ENCODE measurements at regions not wholly inside any gene's neighbourhood (a gene's known extent, or its start where the extent isn't known, plus 50 kb on each side); places are given as distances from the start of the nearest gene placed in this dataset.

DNA sequence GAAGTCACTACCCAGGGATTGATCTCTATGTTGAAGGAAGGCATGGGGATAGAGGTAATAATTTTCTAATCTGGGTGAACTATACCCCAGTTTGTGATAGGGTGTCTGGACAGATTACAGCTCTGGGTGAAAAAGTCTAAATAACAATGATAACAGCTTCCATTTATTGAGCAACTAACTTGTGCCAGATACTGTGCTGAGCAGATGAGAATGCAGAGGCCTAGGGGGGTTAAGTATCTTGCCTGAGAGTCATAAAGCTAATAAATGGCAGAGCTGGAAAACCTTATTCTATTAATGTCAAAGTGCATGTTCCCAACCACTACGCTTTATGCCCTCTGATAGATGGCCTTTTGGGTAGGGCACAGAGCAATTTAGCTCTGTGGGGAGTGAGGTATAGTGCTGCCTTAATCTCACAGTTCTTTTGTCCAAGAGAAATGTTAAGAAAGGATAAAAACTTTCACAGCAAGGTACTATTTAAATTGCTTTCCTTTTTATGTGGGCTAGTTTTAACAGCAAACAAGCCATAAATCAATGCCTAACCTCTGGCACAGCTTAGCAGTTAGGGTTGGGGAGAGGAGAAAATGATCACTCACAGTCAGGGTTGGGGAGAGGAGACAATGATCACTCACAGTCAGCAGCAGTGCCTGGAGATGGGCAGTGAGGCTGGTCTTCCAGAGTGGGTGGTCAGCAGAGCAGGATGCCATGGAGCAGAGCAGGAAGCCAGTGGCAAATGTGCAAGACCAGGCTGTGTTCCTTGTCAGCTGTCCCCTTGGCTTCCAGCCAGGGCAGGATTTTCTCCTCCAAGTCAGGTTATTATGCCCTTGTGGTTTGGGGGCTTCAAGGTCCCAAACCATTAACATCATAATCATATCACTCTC lies 187.0 kb downstream of the CARTPT start:
- Mint-ChIP-seq H3K27me3 (ENCODE audit: low read depth in 2 of 2) (peaks cover 8 to 15% of the 10 kb centered on the region in 2 donors), H3K9me3 (peaks cover 0 to 2% of the 10 kb centered on the region in 2 donors), H3K27ac (no peak overlapping the region), H3K4me3 (no peak overlapping the region), H3K4me1 (no peaks in the 10 kb centered on the region), H3K36me3 (no peaks in the 10 kb centered on the region)
- no peaks in the 10 kb centered on the region for H3K9me3 ChIP-seq (ENCODE audit: control insufficient read depth, insufficient read depth, low read length)
- H3K4me1 ChIP-seq (ENCODE audit: control insufficient read depth, insufficient read depth, low read length) = no peaks in the 10 kb centered on the region
- 88% methylated on average over 1 of the region's 1 CpG for WGBS (ENCODE audit: insufficient coverage)
- intact Hi-C loops (cut with micrococcal nuclease) = no loop called here
- H3K27ac ChIP-seq (ENCODE audit: low read length) = no peak overlapping the region
- TF ChIP-seq, protein P1, sequence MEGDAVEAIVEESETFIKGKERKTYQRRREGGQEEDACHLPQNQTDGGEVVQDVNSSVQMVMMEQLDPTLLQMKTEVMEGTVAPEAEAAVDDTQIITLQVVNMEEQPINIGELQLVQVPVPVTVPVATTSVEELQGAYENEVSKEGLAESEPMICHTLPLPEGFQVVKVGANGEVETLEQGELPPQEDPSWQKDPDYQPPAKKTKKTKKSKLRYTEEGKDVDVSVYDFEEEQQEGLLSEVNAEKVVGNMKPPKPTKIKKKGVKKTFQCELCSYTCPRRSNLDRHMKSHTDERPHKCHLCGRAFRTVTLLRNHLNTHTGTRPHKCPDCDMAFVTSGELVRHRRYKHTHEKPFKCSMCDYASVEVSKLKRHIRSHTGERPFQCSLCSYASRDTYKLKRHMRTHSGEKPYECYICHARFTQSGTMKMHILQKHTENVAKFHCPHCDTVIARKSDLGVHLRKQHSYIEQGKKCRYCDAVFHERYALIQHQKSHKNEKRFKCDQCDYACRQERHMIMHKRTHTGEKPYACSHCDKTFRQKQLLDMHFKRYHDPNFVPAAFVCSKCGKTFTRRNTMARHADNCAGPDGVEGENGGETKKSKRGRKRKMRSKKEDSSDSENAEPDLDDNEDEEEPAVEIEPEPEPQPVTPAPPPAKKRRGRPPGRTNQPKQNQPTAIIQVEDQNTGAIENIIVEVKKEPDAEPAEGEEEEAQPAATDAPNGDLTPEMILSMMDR (IDR thresholded peaks at IDR 0.05) = no peak
- no peak overlapping the region for H3K4me3 ChIP-seq (ENCODE audit: low read length)
- no peaks in the 10 kb centered on the region for H3K36me3 ChIP-seq (ENCODE audit: control insufficient read depth, insufficient read depth, low read length)
- ATAC-seq (no peak), DNase-seq (no peak)
- H3K27me3 ChIP-seq (ENCODE audit: control insufficient read depth, insufficient read depth, low read length) = no peaks in the 10 kb centered on the region

GRCh38 chr5:71907001-71907588 lies 188.0 kb downstream of the CARTPT start:
- Mint-ChIP-seq H3K4me1 (no peaks in the 10 kb centered on the region), H3K36me3 (no peaks in the 10 kb centered on the region), H3K9me3 (peaks cover 0 to 2% of the 10 kb centered on the region in 2 donors), H3K27me3 (ENCODE audit: low read depth in 2 of 2) (peaks cover 6 to 12% of the 10 kb centered on the region in 2 donors), H3K27ac (no peak overlapping the region), H3K4me3 (no peak overlapping the region)
- WGBS (ENCODE audit: insufficient coverage) = 58% methylated on average over 3 of the region's 3 CpGs
- DNase-seq (no peak), ATAC-seq (no peak)
- Histone ChIP-seq H3K4me3 (ENCODE audit: low read length) (no peak overlapping the region), H3K36me3 (ENCODE audit: control insufficient read depth, insufficient read depth, low read length) (no peaks in the 10 kb centered on the region), H3K9me3 (ENCODE audit: control insufficient read depth, insufficient read depth, low read length) (no peaks in the 10 kb centered on the region), H3K27ac (ENCODE audit: low read length) (no peak overlapping the region), H3K27me3 (ENCODE audit: control insufficient read depth, insufficient read depth, low read length) (no peaks in the 10 kb centered on the region), H3K4me1 (ENCODE audit: control insufficient read depth, insufficient read depth, low read length) (no peaks in the 10 kb centered on the region)
- intact Hi-C loops (cut with micrococcal nuclease) = no loop called here
- TF ChIP-seq, protein P1 (IDR thresholded peaks at IDR 0.05) = no peak

DNA sequence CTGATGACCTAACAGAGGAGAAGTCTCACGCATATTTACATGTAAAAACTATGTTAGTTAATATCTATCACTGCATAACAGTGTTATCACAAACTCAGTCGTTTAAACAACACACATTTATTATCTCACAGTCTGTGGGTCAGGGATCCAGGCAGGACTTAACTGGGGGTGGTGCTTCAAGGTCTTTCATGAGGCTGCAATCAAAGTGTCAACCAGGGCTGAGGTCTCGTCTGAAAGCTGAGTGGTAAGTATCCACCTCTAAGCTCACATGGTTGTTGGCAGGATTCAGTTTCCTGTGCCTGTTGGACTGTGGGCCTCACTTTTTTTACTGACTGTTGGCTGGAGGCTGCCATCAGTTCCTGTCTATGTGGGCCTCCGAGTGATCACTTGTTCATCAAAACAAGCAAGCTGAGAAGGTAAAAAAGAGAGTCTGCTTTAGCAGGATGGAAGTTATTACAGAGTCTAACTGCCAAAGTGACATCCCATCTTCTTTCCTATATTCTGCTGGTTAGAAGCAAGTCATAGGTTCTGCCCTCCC lies 188.6 kb downstream of the CARTPT start:
- no peak for DNase-seq
- Histone ChIP-seq H3K36me3 (ENCODE audit: control insufficient read depth, insufficient read depth, low read length) (no peaks in the 10 kb centered on the region), H3K27ac (ENCODE audit: low read length) (no peak overlapping the region), H3K9me3 (ENCODE audit: control insufficient read depth, insufficient read depth, low read length) (no peaks in the 10 kb centered on the region), H3K27me3 (ENCODE audit: control insufficient read depth, insufficient read depth, low read length) (no peaks in the 10 kb centered on the region), H3K4me3 (ENCODE audit: low read length) (no peak overlapping the region), H3K4me1 (ENCODE audit: control insufficient read depth, insufficient read depth, low read length) (no peaks in the 10 kb centered on the region)
- TF ChIP-seq, protein P1 (IDR thresholded peaks at IDR 0.05) = no peak
- ATAC-seq = no peak
- intact Hi-C loops (cut with micrococcal nuclease) = no loop called here
- Mint-ChIP-seq H3K27ac (no peak overlapping the region), H3K27me3 (ENCODE audit: low read depth in 2 of 2) (peaks cover 2 to 7% of the 10 kb centered on the region in 2 donors), H3K36me3 (no peaks in the 10 kb centered on the region), H3K9me3 (peaks cover 0 to 2% of the 10 kb centered on the region in 2 donors), H3K4me1 (no peaks in the 10 kb centered on the region), H3K4me3 (no peak overlapping the region)
- 50% methylated on average over 3 of the region's 4 CpGs for WGBS (ENCODE audit: insufficient coverage)
